ENCODE measurements at regions not wholly inside any gene's neighbourhood (a gene's known extent, or its start where the extent isn't known, plus 50 kb on each side); places are given as distances from the start of the nearest gene placed in this dataset.

DNA sequence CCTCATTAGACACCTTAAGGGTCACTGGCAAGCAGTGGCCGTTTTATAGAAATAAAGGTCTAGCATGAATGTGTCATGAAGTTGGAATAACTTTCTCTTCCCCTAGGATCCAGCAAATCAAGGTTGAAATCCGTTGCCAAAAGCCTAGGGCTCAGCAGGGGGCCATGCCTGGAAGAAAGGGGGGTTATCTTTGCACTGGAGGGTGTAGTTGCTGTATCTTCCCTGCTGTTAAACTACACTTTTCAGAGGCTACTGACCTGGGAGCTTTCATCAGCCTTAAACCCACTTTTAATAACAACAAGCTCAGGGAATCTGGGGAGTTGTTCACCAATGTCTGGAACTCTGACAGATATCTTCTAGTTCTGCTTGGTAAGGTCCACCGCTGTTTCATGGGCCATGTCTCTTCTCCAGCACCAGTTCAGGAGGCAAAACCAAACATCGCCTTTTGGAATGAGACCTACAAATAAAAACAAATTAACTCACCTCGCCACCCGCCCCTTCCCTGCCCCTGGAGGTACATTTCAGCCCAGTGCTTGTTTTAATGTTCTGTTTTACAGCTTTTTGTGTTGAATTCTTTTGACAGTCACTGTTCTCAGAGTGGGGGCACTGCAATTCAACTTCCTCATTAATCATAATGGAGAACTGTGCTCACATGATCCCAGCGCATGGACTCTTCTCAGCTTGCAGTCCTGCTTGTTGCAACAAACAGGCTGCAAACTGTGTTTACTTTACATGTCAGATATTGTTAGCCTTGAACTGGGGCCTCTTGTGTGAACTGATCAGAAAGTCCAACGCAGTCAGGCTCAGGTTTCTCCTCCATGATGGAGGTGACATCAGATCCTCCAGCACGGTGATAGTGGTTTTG is 508.7 kb downstream of the KCNJ2 start:
- Histone ChIP-seq H3K4me1 (no peaks in the 10 kb centered on the region), H3K27ac (replicated peaks) (no peak overlapping the region), H3K36me3 (no peaks in the 10 kb centered on the region), H3K4me3 (no peak overlapping the region), H3K9me3 (replicated peaks) (no peaks in the 10 kb centered on the region), H3K27me3 (ENCODE audit: low read depth) (peaks cover 2% of the 10 kb centered on the region)
- intact Hi-C loops (cut with micrococcal nuclease), result no loop called here
- no peak for DNase-seq
- TF ChIP-seq, protein P1, sequence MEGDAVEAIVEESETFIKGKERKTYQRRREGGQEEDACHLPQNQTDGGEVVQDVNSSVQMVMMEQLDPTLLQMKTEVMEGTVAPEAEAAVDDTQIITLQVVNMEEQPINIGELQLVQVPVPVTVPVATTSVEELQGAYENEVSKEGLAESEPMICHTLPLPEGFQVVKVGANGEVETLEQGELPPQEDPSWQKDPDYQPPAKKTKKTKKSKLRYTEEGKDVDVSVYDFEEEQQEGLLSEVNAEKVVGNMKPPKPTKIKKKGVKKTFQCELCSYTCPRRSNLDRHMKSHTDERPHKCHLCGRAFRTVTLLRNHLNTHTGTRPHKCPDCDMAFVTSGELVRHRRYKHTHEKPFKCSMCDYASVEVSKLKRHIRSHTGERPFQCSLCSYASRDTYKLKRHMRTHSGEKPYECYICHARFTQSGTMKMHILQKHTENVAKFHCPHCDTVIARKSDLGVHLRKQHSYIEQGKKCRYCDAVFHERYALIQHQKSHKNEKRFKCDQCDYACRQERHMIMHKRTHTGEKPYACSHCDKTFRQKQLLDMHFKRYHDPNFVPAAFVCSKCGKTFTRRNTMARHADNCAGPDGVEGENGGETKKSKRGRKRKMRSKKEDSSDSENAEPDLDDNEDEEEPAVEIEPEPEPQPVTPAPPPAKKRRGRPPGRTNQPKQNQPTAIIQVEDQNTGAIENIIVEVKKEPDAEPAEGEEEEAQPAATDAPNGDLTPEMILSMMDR (IDR thresholded peaks at IDR 0.05; ENCODE audit: borderline replicate concordance), result no peak

DNA sequence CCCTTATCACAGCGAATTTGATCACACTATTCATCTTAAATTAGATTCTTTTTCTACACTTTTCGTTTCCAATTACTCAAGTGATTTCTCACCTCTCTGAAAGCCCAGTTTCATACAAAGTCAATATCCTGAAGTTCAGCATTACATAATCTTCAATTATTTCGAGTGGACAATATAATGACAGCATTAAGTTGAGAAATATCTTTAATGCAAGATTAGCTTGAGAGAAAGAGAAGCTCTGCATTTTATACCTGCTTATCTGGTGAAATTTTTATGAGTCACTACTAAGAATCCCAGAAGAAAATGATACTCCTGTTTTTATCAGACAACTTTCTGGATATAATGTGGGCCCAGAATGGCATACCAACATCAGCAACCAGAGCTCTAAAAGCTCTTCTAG is 509.6 kb downstream of the KCNJ2 start:
- H3K27me3 ChIP-seq (ENCODE audit: low read depth), result peaks cover 3% of the 10 kb centered on the region
- no peaks in the 10 kb centered on the region for H3K4me1 ChIP-seq
- TF ChIP-seq, protein P1 (IDR thresholded peaks at IDR 0.05; ENCODE audit: borderline replicate concordance), result no peak
- intact Hi-C loops (cut with micrococcal nuclease), result no loop called here
- H3K9me3 ChIP-seq (replicated peaks), result no peaks in the 10 kb centered on the region
- no peak overlapping the region for H3K4me3 ChIP-seq
- no peak for DNase-seq
- no peaks in the 10 kb centered on the region for H3K36me3 ChIP-seq
- no peak overlapping the region for H3K27ac ChIP-seq (replicated peaks)

DNA sequence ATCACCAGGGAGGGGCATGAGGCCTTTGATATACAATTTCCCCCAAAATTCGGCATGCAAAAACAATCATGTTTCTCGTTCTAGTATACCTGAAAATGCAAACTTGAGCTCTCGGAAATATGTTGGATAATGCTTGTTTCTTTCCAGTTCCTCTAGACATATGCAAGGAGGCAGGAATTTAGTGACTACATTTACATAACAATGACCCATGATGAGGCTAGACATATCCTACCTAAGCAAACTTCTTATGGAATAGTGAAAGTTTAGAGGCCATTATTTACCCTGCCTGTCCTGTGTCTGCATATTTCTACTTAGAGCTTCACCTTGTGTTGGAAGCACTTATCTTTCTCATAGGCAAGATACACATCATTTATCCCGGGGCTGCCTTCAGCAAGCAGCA is 514.6 kb downstream of the KCNJ2 start:
- H3K27me3 ChIP-seq (ENCODE audit: low read depth), result peaks cover 3% of the 10 kb centered on the region
- DNase-seq, result no peak
- intact Hi-C loops (cut with micrococcal nuclease), result no loop called here
- TF ChIP-seq, protein P1 (IDR thresholded peaks at IDR 0.05; ENCODE audit: borderline replicate concordance), result no peak
- H3K9me3 ChIP-seq (replicated peaks), result no peaks in the 10 kb centered on the region
- H3K4me1 ChIP-seq, result no peaks in the 10 kb centered on the region
- H3K27ac ChIP-seq (replicated peaks), result no peak overlapping the region
- H3K4me3 ChIP-seq, result no peak overlapping the region
- H3K36me3 ChIP-seq, result no peaks in the 10 kb centered on the region

DNA sequence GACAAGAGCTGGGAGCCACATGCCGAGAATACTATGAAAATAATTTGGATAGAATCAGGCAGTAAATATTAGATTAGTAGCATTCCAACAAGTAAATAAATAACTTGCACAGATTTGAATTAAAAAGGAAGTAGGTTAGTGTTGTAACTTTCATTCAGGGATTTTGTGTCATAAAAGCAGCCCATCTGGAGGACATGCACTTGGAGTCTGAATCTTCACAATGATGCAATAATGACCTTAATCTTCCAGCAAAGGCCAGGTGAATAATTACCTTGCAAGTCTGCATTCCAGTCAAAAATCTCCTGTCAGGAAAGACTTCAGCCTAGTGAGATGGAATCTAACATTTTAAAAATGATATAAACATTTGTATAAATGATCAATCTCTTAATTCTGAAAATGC is 518.1 kb downstream of the KCNJ2 start:
- TF ChIP-seq, protein P1 (IDR thresholded peaks at IDR 0.05; ENCODE audit: borderline replicate concordance), result no peak
- intact Hi-C loops (cut with micrococcal nuclease), result no loop called here
- no peaks in the 10 kb centered on the region for H3K9me3 ChIP-seq (replicated peaks)

DNA sequence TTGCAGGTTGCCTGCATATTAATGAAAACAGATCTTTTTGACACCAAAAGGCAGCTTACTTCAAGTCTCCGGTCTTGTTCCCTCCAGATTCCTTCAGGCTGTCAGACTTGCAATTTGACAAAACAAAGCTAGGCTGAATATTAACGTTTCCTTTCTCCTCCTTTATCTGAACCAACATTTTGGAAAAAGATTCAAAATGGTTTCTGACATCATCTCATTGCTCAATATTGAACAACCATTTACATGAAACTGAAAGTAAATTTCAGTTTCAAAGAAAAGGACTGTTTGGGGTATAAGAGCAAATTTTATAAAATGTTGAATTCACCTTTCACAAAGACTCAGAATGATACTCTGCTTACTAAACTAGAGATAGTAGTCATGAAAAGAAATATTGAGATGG is 521.8 kb downstream of the KCNJ2 start:
- TF ChIP-seq, protein P1 (IDR thresholded peaks at IDR 0.05; ENCODE audit: borderline replicate concordance), result no peak
- H3K27ac ChIP-seq (replicated peaks), result no peak overlapping the region
- no peak overlapping the region for H3K4me3 ChIP-seq
- no peak for DNase-seq
- H3K9me3 ChIP-seq (replicated peaks), result peaks cover 3% of the 10 kb centered on the region
- no peaks in the 10 kb centered on the region for H3K36me3 ChIP-seq
- no peaks in the 10 kb centered on the region for H3K27me3 ChIP-seq (ENCODE audit: low read depth)
- no peaks in the 10 kb centered on the region for H3K4me1 ChIP-seq
- intact Hi-C loops (cut with micrococcal nuclease), result no loop called here

More for the DNA sequence above, 518.1 kb downstream of the KCNJ2 start:
- no peak overlapping the region for H3K27ac ChIP-seq (replicated peaks)
- H3K36me3 ChIP-seq, result no peaks in the 10 kb centered on the region
- no peaks in the 10 kb centered on the region for H3K4me1 ChIP-seq
- no peak overlapping the region for H3K4me3 ChIP-seq
- no peak for DNase-seq
- H3K27me3 ChIP-seq (ENCODE audit: low read depth), result peaks cover 3% of the 10 kb centered on the region
